Hepatocyte (in vitro differentiated cells): ENCODE measurements at regions not wholly inside any gene's neighbourhood (a gene's known extent, or its start where the extent isn't known, plus 50 kb on each side); places are given as distances from the start of the nearest gene placed in this dataset.

Source experiments
- DNase-seq: peaks from one replicate; pipeline ENCODE4 v3.0.0-alpha.2; 2016; ENCODE audit warnings: low spot score
- H2AFZ ChIP-seq: fragments of 200-600 bp; sonication (generic); 2 replicates; pipeline ENCODE4 v1.6.0; 2016; ENCODE audit warnings: antibody characterized with exemption, mild to moderate bottlenecking
- H3K27ac ChIP-seq: fragments of 200-600 bp; sonication (generic); 2 replicates; pipeline ENCODE4 v1.5.1; 2016; ENCODE audit warnings: mild to moderate bottlenecking
- H3K27me3 ChIP-seq: fragments of 200-600 bp; sonication (generic); 2 replicates; pipeline ENCODE4 v1.6.1; 2016
- H3K36me3 ChIP-seq: fragments of 200-600 bp; sonication (generic); replicated peaks from 2 replicates; pipeline ENCODE4 v1.5.1; 2016; ENCODE audit warnings: low read depth; ENCODE audit not compliant: insufficient read depth
- H3K4me1 ChIP-seq: fragments of 200-600 bp; sonication (generic); 2 replicates; pipeline ENCODE4 v1.5.1; 2016; ENCODE audit warnings: mild to moderate bottlenecking, moderate library complexity; ENCODE audit not compliant: insufficient read depth
- H3K4me2 ChIP-seq: fragments of 200-600 bp; sonication (generic); 2 replicates; pipeline ENCODE4 v1.6.0; 2016
- H3K4me3 ChIP-seq: fragments of 200-600 bp; sonication (generic); 2 replicates; pipeline ENCODE4 v1.5.1; 2016; ENCODE audit warnings: mild to moderate bottlenecking
- H3K79me2 ChIP-seq: fragments of 200-600 bp; sonication (generic); 2 replicates; pipeline ENCODE4 v1.6.0; 2017; ENCODE audit warnings: mild to moderate bottlenecking
- H3K9me2 ChIP-seq: fragments of 200-600 bp; sonication (generic); replicated peaks from 2 replicates; pipeline ENCODE4 v1.6.0; 2017; ENCODE audit warnings: mild to moderate bottlenecking; ENCODE audit not compliant: insufficient read depth
- H3K9me3 ChIP-seq: fragments of 200-600 bp; sonication (generic); 2 replicates; pipeline ENCODE4 v1.5.1; 2016; ENCODE audit warnings: low read depth, mild to moderate bottlenecking
- H4K20me1 ChIP-seq: fragments of 200-600 bp; sonication (generic); 2 replicates; pipeline ENCODE4 v1.6.0; 2016; ENCODE audit warnings: mild to moderate bottlenecking; ENCODE audit not compliant: insufficient read depth, poor library complexity, severe bottlenecking
- EZH2 ChIP-seq: fragments of 200-600 bp; sonication (generic); IDR thresholded peaks from 2 replicates; pipeline ENCODE4 v1.6.1; 2016; ENCODE audit warnings: antibody characterized with exemption, mild to moderate bottlenecking, borderline replicate concordance
- EZH2phosphoT487 ChIP-seq: fragments of 200-600 bp; sonication (generic); IDR thresholded peaks from one replicate; pipeline ENCODE4 v1.6.1; 2018; ENCODE audit warnings: antibody characterized with exemption, mild to moderate bottlenecking, low read depth, moderate library complexity; ENCODE audit not compliant: unreplicated experiment, severe bottlenecking
- WGBS: methylation state at CpG from one replicate; pipeline ENCODE4 v1.1.6; 2016; ENCODE audit warnings: low lambda C conversion rate; ENCODE audit errors: missing lambda C conversion rate; 5-methylcytosine and 5-hydroxymethylcytosine counted together
- TF ChIP-seq, protein P1 (sequence below): fragments of 200-600 bp; sonication (generic); IDR thresholded peaks from 2 replicates; pipeline ENCODE4 v1.5.1; 2016; ENCODE audit warnings: antibody characterized with exemption, mild to moderate bottlenecking; ENCODE audit not compliant: poor library complexity

GRCh38 chr9:82234160-82234943 lies 245.8 kb downstream of the SPATA31D1 start:
- peaks cover 6% of the 10 kb centered on the region for H3K9me3 ChIP-seq
- H3K4me3 ChIP-seq = no peak overlapping the region
- no peak overlapping the region for H2AFZ ChIP-seq
- H3K4me1 ChIP-seq = no peaks in the 10 kb centered on the region
- no peak for TF ChIP-seq EZH2phosphoT487
- H3K36me3 ChIP-seq = no peaks in the 10 kb centered on the region
- no peak for DNase-seq
- no peaks in the 10 kb centered on the region for H3K27me3 ChIP-seq
- no peaks in the 10 kb centered on the region for H3K79me2 ChIP-seq
- no peak overlapping the region for H3K27ac ChIP-seq
- H4K20me1 ChIP-seq = no peaks in the 10 kb centered on the region
- H3K9me2 ChIP-seq = no peaks in the 10 kb centered on the region
- H3K4me2 ChIP-seq = no peak overlapping the region
- WGBS = 52% methylated on average over 4 of the region's 4 CpGs

DNA sequence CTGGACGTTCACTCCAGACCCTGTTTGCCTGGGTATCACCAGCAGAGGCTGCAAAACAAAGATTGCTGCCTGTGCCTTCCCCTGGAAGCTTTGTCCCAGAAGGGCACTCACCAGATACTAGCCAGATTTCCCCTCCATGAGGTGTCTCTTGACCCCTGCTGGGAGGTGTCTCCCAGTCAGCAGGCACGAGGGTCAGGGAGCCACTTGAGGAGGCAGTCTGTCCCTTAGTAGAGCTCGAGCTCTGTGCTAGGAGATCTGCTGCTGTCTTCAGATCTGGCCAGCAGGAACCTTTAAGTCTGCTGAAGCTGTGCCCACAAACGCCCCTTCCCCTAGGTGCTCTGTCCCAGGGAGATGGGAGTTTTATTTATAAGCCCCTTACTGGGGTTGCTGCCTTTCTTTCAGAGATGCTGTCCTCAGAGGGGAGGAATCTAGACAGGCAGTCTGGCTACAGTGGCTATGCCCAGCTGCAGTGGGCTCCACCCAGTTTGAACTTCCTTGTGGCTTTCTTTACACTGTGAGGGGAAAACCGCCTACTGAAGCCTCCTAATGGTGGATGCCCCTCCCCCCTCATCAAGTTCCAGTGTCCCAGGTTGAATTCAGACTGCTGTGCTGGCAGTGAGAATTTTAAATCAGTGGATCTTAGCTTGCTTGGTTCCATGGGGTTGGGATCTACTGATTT lies 253.9 kb downstream of the SPATA31D1 start:
- Histone ChIP-seq H3K4me1 (no peaks in the 10 kb centered on the region), H4K20me1 (no peaks in the 10 kb centered on the region), H3K4me2 (no peak overlapping the region), H3K4me3 (no peak overlapping the region), H3K27me3 (no peaks in the 10 kb centered on the region), H3K36me3 (no peaks in the 10 kb centered on the region), H2AFZ (no peak overlapping the region), H3K27ac (no peak overlapping the region), H3K9me2 (no peaks in the 10 kb centered on the region), H3K9me3 (no peaks in the 10 kb centered on the region), H3K79me2 (no peaks in the 10 kb centered on the region)
- WGBS = 79% methylated on average over 5 of the region's 5 CpGs
- no peak for DNase-seq
- TF ChIP-seq EZH2phosphoT487 (no peak), EZH2 (no peak)
- TF ChIP-seq, protein P1, sequence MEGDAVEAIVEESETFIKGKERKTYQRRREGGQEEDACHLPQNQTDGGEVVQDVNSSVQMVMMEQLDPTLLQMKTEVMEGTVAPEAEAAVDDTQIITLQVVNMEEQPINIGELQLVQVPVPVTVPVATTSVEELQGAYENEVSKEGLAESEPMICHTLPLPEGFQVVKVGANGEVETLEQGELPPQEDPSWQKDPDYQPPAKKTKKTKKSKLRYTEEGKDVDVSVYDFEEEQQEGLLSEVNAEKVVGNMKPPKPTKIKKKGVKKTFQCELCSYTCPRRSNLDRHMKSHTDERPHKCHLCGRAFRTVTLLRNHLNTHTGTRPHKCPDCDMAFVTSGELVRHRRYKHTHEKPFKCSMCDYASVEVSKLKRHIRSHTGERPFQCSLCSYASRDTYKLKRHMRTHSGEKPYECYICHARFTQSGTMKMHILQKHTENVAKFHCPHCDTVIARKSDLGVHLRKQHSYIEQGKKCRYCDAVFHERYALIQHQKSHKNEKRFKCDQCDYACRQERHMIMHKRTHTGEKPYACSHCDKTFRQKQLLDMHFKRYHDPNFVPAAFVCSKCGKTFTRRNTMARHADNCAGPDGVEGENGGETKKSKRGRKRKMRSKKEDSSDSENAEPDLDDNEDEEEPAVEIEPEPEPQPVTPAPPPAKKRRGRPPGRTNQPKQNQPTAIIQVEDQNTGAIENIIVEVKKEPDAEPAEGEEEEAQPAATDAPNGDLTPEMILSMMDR = no peak

DNA sequence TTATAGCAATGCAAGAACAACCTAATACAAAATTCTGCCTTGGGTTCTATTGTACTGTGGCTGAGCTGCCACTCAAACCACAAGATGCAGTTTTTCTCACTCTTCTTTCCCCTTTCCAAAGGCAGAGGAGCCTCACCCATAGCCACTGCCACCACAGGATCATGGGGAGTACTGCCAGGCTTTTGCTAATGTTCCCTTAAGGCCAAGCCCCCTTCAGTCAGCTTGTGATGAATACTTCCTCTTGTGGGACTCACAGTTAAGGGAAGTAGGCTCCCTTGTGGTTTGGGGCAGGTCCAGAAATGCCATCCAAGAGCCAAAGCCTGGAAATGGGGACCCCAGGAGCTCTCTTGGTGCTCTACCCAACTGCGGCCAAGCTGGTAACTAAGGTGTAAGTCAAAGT lies 258.7 kb downstream of the SPATA31D1 start:
- no peak overlapping the region for H2AFZ ChIP-seq
- TF ChIP-seq EZH2 = no peak
- TF ChIP-seq EZH2phosphoT487 = no peak
- TF ChIP-seq, protein P1 = no peak
- no peak overlapping the region for H3K4me2 ChIP-seq
- no peak overlapping the region for H3K27ac ChIP-seq
- no peaks in the 10 kb centered on the region for H3K9me2 ChIP-seq
- WGBS = 91% methylated on average over 1 of the region's 1 CpG
- H3K36me3 ChIP-seq = no peaks in the 10 kb centered on the region
- no peaks in the 10 kb centered on the region for H3K9me3 ChIP-seq
- H3K4me1 ChIP-seq = no peaks in the 10 kb centered on the region
- no peak for DNase-seq
- H3K27me3 ChIP-seq = no peaks in the 10 kb centered on the region
- H4K20me1 ChIP-seq = no peaks in the 10 kb centered on the region
- H3K79me2 ChIP-seq = no peaks in the 10 kb centered on the region
- no peak overlapping the region for H3K4me3 ChIP-seq

DNA sequence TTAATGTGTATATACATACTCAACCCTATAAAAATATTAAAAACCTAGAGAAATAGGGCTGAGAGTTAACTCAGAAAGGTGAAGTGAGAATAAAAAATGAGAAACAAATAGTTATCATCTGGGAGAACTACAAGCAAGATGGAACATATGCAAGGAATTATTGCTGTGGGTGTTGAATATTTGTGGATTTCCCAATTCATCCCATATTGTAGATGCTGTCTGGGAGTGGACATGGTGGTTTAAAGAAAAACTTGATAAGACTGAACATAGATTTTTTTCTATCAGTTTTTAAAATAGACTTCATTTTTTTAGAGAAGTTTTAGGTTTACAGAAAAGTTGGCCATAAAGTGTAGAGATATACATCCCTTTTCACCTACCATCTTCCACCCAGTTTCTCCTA lies 263.5 kb downstream of the SPATA31D1 start:
- H3K27me3 ChIP-seq = no peaks in the 10 kb centered on the region
- H3K36me3 ChIP-seq = no peaks in the 10 kb centered on the region
- TF ChIP-seq EZH2phosphoT487 (no peak), EZH2 (no peak)
- TF ChIP-seq, protein P1 = no peak

More for the DNA sequence above, 263.5 kb downstream of the SPATA31D1 start:
- H4K20me1 ChIP-seq = no peaks in the 10 kb centered on the region
- H3K9me3 ChIP-seq = no peaks in the 10 kb centered on the region
- H3K27ac ChIP-seq = no peak overlapping the region
- H2AFZ ChIP-seq = no peak overlapping the region
- no peak overlapping the region for H3K4me2 ChIP-seq
- DNase-seq = no peak
- H3K4me1 ChIP-seq = no peaks in the 10 kb centered on the region
- H3K79me2 ChIP-seq = no peaks in the 10 kb centered on the region
- H3K9me2 ChIP-seq = no peaks in the 10 kb centered on the region
- no peak overlapping the region for H3K4me3 ChIP-seq
